Stimulated activated CD4-positive, alpha-beta T cell treated with anti-CD3 and anti-CD28 coated beads, Interleukin-1b, Interleukin-23, amount 100 ng/mL, for 1 hour (primary cell): ENCODE measurements at regions not wholly inside any gene's neighbourhood (a gene's known extent, or its start where the extent isn't known, plus 50 kb on each side); places are given as distances from the start of the nearest gene placed in this dataset.

Experiments used
- DNase-seq, 2 donors: peaks; one replicate each; pipeline ENCODE4 v3.0.0-alpha.2; 2020; ENCODE audit warnings: low read depth in 2 of 2

GRCh38 chr17:77746393-77746792, 212.1 kb upstream of the TNRC6C start:
- DNase-seq, result no peak

DNA sequence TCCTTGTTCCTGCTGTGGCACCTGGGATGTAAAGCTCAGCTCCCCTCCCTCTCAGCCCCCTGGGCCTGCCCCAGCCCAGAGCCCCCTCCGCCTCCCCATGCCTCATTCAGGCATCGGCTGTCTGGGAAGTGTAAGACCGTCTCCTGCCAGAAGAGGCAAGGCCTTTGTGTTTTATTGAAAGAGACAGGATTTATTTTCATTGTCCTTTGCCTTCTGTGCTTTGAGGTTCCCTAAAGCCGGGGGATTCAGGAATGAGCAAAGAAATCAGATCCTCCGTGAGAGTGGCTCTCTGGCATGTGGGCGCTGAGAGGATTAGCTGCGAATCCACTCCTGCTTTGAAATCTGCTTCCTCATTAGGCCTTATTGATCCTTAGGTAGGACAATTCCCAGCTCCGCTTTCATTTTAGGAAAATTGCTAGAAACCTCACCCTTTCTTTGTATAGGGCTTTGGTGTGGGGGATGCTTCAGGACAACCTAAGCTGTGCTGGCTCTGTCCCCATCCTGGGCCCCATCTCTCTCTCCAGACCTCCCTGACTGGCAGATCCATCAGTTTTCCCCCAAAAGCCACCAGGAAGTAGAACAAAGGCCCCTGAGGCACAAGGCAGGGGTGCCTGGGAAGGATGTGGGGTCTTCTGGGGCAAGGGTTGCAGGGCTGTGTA, 211.5 kb upstream of the TNRC6C start:
- no peak for DNase-seq

DNA sequence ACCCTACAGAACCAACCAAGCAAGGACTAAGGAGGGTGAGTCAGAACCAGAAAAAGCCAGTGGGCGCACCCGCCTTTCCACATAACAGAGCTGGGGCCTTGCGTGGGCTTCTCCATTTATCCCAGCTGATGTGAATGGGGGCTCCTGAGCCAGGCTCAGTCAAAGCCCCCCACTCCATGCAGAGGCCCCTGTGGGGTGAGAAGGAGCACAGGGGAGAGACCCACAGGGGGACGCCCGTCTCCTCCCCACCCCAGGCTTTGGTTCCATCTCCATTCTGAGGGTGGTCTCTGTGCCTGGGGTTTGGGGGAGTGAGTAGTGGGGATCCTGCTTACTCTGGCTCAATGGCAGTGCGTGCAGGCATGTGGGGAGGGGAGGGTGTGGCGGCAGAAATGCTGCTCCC, 210.1 kb upstream of the TNRC6C start:
- DNase-seq, result no peak

- DNase-seq, result no peak
Measured at GRCh38 chr17:77749321-77749751, 209.2 kb upstream of the TNRC6C start.

- DNase-seq, result no peak
Measured at GRCh38 chr17:77749989-77750388, 208.5 kb upstream of the TNRC6C start.

- DNase-seq, result no peak
Measured at GRCh38 chr17:77750427-77751043, 208.0 kb upstream of the TNRC6C start.

GRCh38 chr17:77753246-77753645, 205.3 kb upstream of the TNRC6C start:
- DNase-seq, result no peak

DNA sequence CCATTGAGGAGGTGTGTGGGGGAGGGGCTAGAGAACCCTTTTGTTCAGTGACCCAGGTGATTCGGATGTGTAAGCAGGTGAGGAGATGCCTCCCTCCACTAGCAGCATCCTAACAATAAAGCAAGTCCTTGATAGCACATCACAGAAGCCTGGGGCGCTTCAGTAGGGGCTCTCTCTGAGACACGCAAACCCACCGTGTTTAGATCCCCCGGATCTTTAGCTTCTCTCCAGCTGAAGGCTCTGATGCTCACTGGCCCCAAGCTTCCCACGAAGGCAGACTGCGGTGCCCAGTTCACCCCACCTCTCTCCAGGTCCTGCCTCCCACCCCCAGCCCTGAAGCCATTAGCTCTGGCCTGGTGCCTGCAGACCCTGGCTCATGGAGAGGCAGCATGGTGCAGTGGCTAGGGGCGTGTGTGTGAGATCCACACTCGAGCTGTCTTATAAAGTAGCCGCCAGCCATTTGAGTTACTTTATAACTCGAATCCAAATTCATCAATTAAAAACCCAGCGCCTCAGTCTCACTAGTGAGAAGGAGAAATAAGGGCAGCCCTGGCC, 204.7 kb upstream of the TNRC6C start:
- no peak for DNase-seq

DNA sequence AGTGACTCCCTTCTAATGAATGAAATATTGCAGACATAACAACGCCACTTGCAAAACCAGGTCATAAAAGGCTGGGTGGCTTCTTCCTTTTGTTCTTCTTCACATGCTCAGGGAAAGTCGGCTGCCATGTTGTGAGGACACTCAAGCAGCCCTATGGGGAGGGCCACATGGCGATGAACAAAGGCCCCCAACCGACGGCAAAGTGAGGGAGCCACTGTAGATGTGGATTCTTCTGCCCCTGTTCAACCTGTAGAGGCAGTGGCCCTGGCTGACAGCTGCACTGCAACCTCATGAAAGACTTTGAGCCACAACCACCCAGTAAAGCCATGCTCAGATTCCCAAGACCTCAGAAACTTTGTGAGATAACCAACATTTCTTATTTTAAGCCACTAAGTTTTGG, 203.5 kb upstream of the TNRC6C start:
- DNase-seq, result no peak

DNA sequence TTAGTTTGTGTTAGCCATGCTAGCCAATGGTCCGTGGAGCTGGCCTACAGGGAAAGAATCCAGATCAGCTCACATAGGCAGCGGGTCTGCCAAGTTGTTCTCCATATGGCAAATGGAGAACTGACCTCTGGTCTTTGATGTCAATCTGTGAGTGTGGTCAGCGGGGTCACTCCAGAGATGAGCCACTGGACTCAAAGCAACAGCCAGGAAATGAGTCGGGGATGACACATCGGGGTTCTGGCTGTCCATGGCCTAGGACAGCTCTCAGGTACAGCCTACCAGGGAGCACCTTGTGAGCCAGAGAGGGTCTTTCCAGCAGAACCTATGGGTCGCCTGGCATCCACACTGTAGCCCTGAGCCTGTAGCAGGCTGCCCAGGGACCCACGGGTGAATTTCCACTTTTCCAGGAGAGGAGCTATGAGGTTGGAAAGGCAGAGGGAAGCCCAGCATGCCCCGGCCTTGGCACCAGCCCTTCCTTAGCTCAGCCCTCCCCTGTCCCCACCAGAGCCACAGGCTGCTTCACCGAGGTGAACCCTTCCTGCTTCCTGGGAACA, 203.0 kb upstream of the TNRC6C start:
- DNase-seq, result no peak

DNA sequence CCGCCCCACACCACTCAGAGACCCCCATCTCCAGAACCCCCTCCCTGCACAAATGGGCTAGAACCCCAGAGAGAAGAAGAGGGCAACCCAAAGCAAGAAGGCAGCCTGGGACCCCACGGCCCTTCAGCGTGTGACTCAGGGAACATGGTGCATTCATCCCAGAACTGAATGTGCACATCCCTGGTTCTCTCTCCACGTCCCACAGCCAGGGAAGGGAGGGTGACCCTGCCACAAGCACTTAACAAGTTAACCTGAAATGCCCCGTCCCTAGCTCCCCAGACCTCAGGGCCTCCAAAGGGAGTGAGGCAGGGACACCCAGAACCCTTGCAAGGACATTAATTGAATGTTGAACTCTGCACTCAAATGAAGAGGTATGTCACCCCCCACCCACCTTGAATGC, 202.5 kb upstream of the TNRC6C start:
- DNase-seq, result no peak

GRCh38 chr17:77756846-77757560, 201.5 kb upstream of the TNRC6C start:
- DNase-seq, result no peak

DNA sequence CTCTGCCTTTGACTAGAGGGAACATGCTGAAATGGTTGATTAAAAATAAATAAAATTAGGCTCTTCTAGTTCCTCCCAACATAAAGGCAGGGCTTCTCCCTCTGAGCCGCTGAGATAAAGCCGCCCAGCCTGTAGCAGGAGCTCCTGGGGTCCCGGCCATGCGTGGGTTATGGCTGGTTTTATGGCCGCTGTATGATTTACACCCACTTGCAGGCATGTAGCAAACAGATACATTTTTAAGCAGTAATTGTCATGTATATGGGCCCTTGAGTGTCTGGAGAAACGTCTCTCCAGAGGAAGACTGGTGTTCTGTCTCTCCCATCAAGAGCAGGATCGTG, 201.0 kb upstream of the TNRC6C start:
- DNase-seq, result no peak

- no peak for DNase-seq
Measured at GRCh38 chr17:77763023-77763422, 195.5 kb upstream of the TNRC6C start.

DNA sequence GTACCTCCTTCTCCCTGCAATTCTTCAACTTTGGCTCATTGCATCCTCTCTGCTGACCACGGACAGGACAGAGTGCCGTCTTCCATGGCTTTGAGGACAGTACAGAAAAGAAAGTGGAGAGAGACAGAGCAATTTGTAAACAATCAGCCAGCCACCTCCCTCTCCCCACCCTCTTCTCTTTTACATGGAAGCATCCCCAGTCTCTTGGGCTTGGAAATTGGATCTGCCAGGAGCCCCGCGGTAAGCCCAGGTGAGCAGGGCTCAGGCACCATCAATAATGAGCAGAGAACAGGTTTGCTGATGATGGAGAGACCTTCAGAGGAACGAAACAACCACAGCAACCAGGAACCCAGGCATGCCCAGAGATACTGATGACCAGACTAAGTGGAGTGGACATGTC, 194.9 kb upstream of the TNRC6C start:
- DNase-seq, result no peak

- DNase-seq, result no peak
Measured at GRCh38 chr17:77765292-77765691, 193.2 kb upstream of the TNRC6C start.

DNA sequence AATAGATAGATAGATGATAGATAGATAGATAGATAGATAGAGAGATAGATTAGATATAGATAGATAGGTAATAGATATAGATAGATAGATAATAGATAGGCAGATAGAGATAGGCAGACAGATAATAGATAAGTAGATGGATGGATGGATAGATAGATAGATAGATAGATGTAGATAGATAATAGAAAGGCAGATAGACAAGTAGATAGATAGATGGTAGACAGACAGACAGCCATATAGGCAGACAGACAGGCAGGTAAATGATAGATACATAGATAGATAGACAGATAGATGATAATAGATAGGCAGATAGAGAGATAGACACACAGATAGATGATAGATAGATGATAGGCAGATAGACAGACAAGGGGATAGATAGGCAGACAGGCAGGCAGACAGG, 191.4 kb upstream of the TNRC6C start:
- DNase-seq, result no peak

GRCh38 chr17:77768248-77768852, 190.2 kb upstream of the TNRC6C start:
- no peak for DNase-seq

DNA sequence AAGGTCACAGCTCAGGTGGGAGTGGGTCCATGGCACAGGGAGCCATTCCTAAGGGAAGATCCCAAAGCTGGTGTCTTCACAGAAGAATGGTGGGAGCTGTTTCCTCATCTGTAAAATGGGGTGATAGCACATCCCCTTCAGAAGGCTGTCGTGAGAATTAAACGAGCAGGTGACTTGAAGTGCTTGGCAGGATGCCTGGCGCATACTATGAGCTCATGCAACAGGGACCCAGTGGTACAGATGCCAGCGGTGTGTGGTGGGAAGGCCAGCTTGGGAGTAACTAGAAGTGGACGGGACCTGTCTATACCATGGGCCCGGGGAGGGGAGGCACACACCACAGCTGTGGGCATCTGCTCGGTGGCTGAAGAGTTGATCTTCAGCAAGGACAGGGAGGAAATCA, 189.3 kb upstream of the TNRC6C start:
- no peak for DNase-seq

DNA sequence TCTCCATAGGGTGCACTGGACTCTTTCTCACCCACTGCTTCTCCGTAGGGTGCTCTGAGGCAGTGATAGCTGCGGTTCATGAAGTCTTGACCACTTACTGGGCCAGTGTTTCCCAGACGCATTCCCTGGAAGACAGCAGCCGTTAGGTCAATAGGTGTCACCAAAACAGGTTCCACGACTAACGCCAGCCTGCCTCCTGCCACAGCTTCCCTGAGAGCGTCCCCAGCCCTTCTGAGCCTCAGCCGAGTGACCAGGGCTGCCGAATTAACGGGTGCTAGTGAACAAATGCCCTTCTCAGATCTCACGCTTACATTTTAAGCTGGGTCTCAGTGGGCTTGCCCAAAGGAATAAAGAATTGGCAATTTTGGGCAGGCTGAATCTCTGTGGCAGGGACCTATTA, 188.7 kb upstream of the TNRC6C start:
- no peak for DNase-seq

DNA sequence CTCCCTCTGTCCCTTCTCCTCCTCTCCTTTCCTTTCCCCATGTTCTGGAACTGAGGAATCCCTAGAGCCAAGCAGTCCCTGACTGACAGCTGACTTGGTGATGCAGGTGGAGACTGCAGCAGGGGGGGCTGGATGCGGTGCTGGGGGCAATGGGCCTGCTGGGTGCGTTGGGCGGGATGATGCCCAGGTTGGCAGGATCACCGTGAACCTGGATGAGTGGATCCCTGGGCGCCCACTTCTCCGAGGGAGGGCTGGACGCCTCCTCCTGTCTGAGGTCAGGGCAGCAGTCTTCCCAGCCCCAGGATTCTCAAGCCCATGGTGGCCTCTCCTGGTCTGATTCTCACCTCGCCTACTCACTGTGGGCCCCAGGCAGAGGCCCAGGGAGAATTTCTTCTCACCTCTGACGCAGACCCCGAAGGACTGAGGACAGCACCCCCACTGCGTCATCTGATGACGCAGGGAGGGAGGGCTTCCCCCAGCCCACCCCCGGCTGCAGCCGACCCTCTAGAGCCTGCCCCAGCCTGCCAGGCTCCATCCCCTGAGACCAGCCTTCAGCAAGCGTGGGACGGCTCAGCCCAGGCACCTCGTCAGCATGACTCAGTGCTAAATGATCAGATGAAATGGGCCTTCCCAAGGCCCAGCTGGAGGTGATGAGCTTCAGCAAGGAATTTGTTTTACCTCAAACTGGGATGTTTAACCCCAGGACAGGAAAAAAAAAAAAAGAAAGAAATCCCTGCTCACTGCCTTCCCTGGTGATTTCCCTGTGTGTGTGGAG, 188.0 kb upstream of the TNRC6C start:
- no peak for DNase-seq

- DNase-seq, result no peak
Measured at GRCh38 chr17:77771145-77771544, 187.4 kb upstream of the TNRC6C start.
